GM04504 (cell line): ENCODE measurements at regions not wholly inside any gene's neighbourhood (a gene's known extent, or its start where the extent isn't known, plus 50 kb on each side); places are given as distances from the start of the nearest gene placed in this dataset.
"Not testable (repeated sequence)": the region's sequence is repeated elsewhere in the genome, so short reads cannot be mapped to it uniquely, and the experiment has no call there.

ENCODE experiments used
- DNase-seq: peaks from one replicate; pipeline ENCODE4 v3.0.0-alpha.2; 2012; ENCODE audit warnings: low read depth

- no peak for DNase-seq
Observed at GRCh38 chr3:153442799-153443487, 280.9 kb downstream of the RAP2B start.

- no peak for DNase-seq
Observed at GRCh38 chr3:153443961-153444360, 281.9 kb downstream of the RAP2B start.

GRCh38 chr3:153445817-153446216 is 283.8 kb downstream of the RAP2B start:
- DNase-seq, result no peak

GRCh38 chr3:153448151-153448829 is 286.3 kb downstream of the RAP2B start:
- DNase-seq, result no peak

GRCh38 chr3:153456833-153457545 is 295.0 kb downstream of the RAP2B start:
- DNase-seq, result no peak

- DNase-seq, result no peak
Observed at GRCh38 chr3:153458881-153459280, 296.9 kb downstream of the RAP2B start.

- no peak for DNase-seq
Observed at GRCh38 chr3:153462545-153462944, 300.5 kb downstream of the RAP2B start.

GRCh38 chr3:153463895-153464294 is 301.9 kb downstream of the RAP2B start:
- DNase-seq, result no peak

- no peak for DNase-seq
Observed at GRCh38 chr3:153469162-153469561, 307.1 kb downstream of the RAP2B start.

GRCh38 chr3:153484842-153485241 is 322.8 kb downstream of the RAP2B start:
- DNase-seq, result no peak

GRCh38 chr3:153495422-153495821 is 333.4 kb downstream of the RAP2B start:
- no peak for DNase-seq

- no peak for DNase-seq
Observed at GRCh38 chr3:153502682-153503081, 340.7 kb downstream of the RAP2B start.

- DNase-seq, result no peak
Observed at GRCh38 chr3:153503873-153504272, 341.8 kb downstream of the RAP2B start.

- DNase-seq, result not testable (repeated sequence)
Observed at GRCh38 chr3:153506205-153506604, 344.2 kb downstream of the RAP2B start.

- DNase-seq, result not testable (repeated sequence)
Observed at GRCh38 chr3:153506686-153507085, 344.7 kb downstream of the RAP2B start.

GRCh38 chr3:153513236-153513635 is 351.2 kb downstream of the RAP2B start:
- no peak for DNase-seq

GRCh38 chr3:153528473-153528872 is 366.4 kb downstream of the RAP2B start:
- no peak for DNase-seq

- no peak for DNase-seq
Observed at GRCh38 chr3:153539263-153539662, 377.2 kb downstream of the RAP2B start.

GRCh38 chr3:153545471-153545870 is 383.4 kb downstream of the RAP2B start:
- no peak for DNase-seq

GRCh38 chr3:153547970-153548369 is 385.9 kb downstream of the RAP2B start:
- DNase-seq, result no peak

GRCh38 chr3:153549686-153550085 is 387.7 kb downstream of the RAP2B start:
- DNase-seq, result not testable (repeated sequence)

- no peak for DNase-seq
Observed at GRCh38 chr3:153551536-153552285, 389.7 kb downstream of the RAP2B start.
